GM03348 (cell line): ENCODE measurements at regions not wholly inside any gene's neighbourhood (a gene's known extent, or its start where the extent isn't known, plus 50 kb on each side); places are given as distances from the start of the nearest gene placed in this dataset.

ENCODE experiments used
- DNase-seq: peaks from one replicate; pipeline ENCODE4 v3.0.0; 2012; ENCODE audit warnings: low spot score

GRCh38 chr10:123558651-123559050, 107.5 kb upstream of the GPR26 start:
- no peak for DNase-seq

GRCh38 chr10:123559066-123559822, 106.9 kb upstream of the GPR26 start:
- DNase-seq: peak; percentile 93

- DNase-seq: no peak
Measured at GRCh38 chr10:123559823-123560092, 106.4 kb upstream of the GPR26 start.

- DNase-seq: no peak
Measured at GRCh38 chr10:123560301-123561140, 105.6 kb upstream of the GPR26 start.

GRCh38 chr10:123561141-123561440, 105.1 kb upstream of the GPR26 start:
- DNase-seq: no peak

- DNase-seq: no peak
Measured at GRCh38 chr10:123562387-123562786, 103.8 kb upstream of the GPR26 start.

- DNase-seq: no peak
Measured at GRCh38 chr10:123562811-123563580, 103.2 kb upstream of the GPR26 start.

- no peak for DNase-seq
Measured at GRCh38 chr10:123563581-123563855, 102.6 kb upstream of the GPR26 start.

GRCh38 chr10:123563994-123564393, 102.2 kb upstream of the GPR26 start:
- no peak for DNase-seq

GRCh38 chr10:123564631-123565030, 101.5 kb upstream of the GPR26 start:
- DNase-seq: no peak

- no peak for DNase-seq
Measured at GRCh38 chr10:123565691-123566660, 100.2 kb upstream of the GPR26 start.

GRCh38 chr10:123567984-123568739, 98.0 kb upstream of the GPR26 start:
- no peak for DNase-seq

- DNase-seq: no peak
Measured at GRCh38 chr10:123568751-123569150, 97.4 kb upstream of the GPR26 start.

GRCh38 chr10:123569436-123570035, 96.6 kb upstream of the GPR26 start:
- no peak for DNase-seq

GRCh38 chr10:123570051-123570897, 95.9 kb upstream of the GPR26 start:
- no peak for DNase-seq

- no peak for DNase-seq
Measured at GRCh38 chr10:123570898-123571515, 95.1 kb upstream of the GPR26 start.

- DNase-seq: no peak
Measured at GRCh38 chr10:123571978-123572377, 94.2 kb upstream of the GPR26 start.

GRCh38 chr10:123573236-123574108, 92.7 kb upstream of the GPR26 start:
- DNase-seq: peak; percentile 62
